ENCODE measurements at regions not wholly inside any gene's neighbourhood (a gene's known extent, or its start where the extent isn't known, plus 50 kb on each side); places are given as distances from the start of the nearest gene placed in this dataset.
"Not testable (repeated sequence)": the region's sequence is repeated elsewhere in the genome, so short reads cannot be mapped to it uniquely, and the experiment has no call there.

DNA sequence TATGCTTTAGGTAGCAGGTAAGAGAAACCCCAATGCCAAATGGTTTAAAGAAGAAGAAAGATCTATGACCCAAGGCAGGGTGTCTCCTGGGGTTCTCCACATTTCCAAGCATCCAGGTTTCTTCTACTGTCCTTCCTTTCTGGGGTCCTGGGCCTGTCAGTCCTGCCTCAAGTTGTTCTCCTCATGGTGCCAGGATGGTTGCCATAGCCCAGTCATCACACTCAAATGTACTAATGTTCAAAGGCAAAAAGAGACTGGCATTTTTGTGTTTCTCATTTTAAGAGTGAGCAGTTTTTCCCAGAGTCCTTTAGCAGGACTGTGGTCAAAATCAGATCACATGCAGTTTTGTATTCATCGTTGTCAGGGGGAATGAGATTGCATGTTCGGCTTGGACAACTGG is 59.9 kb upstream of the BOD1 start:
- Histone ChIP-seq H3K9me3 (ENCODE audit: control insufficient read depth in 1 of 2, low read length in 2 of 2) (peaks cover 0 to 22% of the 10 kb centered on the region in 2 donors), H3K27ac (ENCODE audit: low read length) (no peak overlapping the region), H3K36me3 (ENCODE audit: control insufficient read depth in 1 of 2, insufficient read depth in 2 of 2, low read length in 2 of 2) (no peaks in the 10 kb centered on the region), H3K27me3 (ENCODE audit: low read depth, low read length) (no peaks in the 10 kb centered on the region), H3K4me1 (ENCODE audit: control insufficient read depth in 1 of 2, insufficient read depth in 2 of 2, low read length in 2 of 2) (no peaks in the 10 kb centered on the region), H3K4me3 (ENCODE audit: low read depth in 1 of 2, low read length in 2 of 2) (no peak overlapping the region)

DNA sequence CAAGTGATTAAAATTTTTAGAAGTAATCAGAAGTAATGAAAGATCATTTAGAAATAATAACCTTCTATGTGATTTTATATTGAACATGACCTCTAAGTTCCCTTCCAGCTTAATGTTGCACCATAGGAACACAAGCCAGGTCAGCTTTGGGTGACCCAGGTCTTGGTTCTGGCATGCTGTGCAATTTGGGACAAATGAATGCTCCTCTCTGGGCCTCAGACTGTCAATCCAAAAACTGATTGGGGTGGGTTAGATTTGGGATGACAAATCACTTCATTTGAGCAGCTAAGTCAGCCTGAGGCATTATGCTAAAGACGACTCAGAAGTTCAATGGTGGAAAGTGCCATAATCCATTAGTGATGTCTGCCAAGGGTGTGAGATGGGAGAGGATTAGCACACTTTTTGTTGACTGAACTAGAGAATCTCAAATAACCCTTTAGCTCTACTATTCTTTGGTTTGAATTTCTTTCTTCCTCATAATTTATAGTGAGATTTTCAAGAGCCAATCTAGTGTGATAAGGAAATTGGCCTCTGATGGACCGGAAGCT is 60.7 kb upstream of the BOD1 start:
- Histone ChIP-seq H3K27ac (ENCODE audit: low read length) (no peak overlapping the region), H3K4me1 (ENCODE audit: control insufficient read depth in 1 of 2, insufficient read depth in 2 of 2, low read length in 2 of 2) (no peaks in the 10 kb centered on the region)

DNA sequence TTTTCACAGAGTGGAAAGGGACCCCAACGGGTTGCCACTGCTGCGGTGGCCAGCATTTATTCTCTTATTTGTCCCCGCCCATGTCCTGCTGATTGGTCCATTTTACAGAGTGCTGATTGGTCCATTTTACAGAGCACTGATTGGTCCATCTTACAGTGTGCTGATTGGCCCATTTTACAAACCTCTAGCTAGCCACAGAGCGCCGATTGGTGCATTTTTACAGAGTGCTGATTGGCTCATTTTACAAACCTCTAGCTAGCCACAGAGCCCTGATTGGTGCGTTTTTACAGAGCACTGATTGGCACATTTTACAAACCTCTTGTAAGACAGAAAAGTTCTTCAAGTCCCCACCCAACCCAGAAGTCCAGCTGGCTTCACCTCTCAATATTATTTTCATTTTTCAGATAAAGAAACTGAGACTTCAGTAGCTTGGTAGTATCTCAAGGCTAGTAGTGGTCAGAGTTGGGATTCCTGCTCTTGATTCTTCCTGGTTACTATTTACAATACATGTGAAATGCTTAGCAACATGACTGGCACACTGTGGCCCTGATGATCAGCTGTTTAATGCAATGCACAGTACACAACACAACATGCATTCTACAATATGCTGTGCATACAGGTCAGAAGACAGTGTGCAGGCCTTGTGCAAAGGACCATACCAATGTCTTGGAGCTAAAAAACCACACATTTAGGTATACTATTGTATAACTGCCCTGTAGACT is 63.6 kb upstream of the BOD1 start:
- Histone ChIP-seq H3K4me3 (ENCODE audit: low read depth in 1 of 2, low read length in 2 of 2) (no peak overlapping the region), H3K4me1 (ENCODE audit: control insufficient read depth in 1 of 2, insufficient read depth in 2 of 2, low read length in 2 of 2) (no peaks in the 10 kb centered on the region), H3K27me3 (ENCODE audit: low read depth, low read length) (no peaks in the 10 kb centered on the region), H3K9me3 (ENCODE audit: control insufficient read depth in 1 of 2, low read length in 2 of 2) (peaks cover 0 to 15% of the 10 kb centered on the region in 2 donors), H3K27ac (ENCODE audit: low read length) (no peak overlapping the region), H3K36me3 (ENCODE audit: control insufficient read depth in 1 of 2, insufficient read depth in 2 of 2, low read length in 2 of 2) (no peaks in the 10 kb centered on the region)

More for the DNA sequence above, 60.7 kb upstream of the BOD1 start:
- Histone ChIP-seq H3K9me3 (ENCODE audit: control insufficient read depth in 1 of 2, low read length in 2 of 2) (peaks cover 0 to 22% of the 10 kb centered on the region in 2 donors), H3K36me3 (ENCODE audit: control insufficient read depth in 1 of 2, insufficient read depth in 2 of 2, low read length in 2 of 2) (no peaks in the 10 kb centered on the region), H3K4me3 (ENCODE audit: low read depth in 1 of 2, low read length in 2 of 2) (no peak overlapping the region), H3K27me3 (ENCODE audit: low read depth, low read length) (no peaks in the 10 kb centered on the region)

DNA sequence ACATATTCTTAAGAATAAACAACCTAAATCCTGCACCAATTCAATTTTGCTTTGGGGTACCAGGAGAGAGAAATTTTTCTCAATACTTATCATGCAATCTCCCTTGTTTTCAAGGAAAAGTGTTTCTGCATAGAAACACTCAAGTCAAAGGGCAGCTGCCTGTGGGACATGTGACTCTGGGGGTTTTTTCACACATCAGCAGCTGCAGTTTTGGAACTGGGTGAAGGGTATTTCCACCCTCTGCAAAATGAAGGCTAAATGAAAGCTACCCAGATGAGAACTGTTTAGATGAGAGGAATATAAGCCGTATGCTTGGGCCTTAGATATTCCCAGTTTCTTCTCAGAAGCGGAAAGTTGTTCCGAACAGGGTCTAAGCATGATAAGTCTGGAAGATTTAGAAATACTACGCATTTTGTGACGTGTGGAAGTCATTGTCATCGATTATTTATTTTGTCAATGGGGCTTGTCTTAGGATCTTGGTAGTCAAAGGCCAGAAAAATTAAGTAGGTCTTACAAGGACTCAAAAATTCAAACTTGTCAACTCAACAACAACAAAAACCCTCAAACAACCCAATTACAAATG is 64.3 kb upstream of the BOD1 start:
- no peaks in the 10 kb centered on the region for H3K27me3 ChIP-seq (ENCODE audit: low read depth, low read length)
- H3K36me3 ChIP-seq (ENCODE audit: control insufficient read depth in 1 of 2, insufficient read depth in 2 of 2, low read length in 2 of 2) = no peaks in the 10 kb centered on the region
- no peaks in the 10 kb centered on the region for H3K4me1 ChIP-seq (ENCODE audit: control insufficient read depth in 1 of 2, insufficient read depth in 2 of 2, low read length in 2 of 2)
- peaks cover 0 to 8% of the 10 kb centered on the region in 2 donors for H3K9me3 ChIP-seq (ENCODE audit: control insufficient read depth in 1 of 2, low read length in 2 of 2)
- no peak overlapping the region for H3K4me3 ChIP-seq (ENCODE audit: low read depth in 1 of 2, low read length in 2 of 2)
- no peak overlapping the region for H3K27ac ChIP-seq (ENCODE audit: low read length)

DNA sequence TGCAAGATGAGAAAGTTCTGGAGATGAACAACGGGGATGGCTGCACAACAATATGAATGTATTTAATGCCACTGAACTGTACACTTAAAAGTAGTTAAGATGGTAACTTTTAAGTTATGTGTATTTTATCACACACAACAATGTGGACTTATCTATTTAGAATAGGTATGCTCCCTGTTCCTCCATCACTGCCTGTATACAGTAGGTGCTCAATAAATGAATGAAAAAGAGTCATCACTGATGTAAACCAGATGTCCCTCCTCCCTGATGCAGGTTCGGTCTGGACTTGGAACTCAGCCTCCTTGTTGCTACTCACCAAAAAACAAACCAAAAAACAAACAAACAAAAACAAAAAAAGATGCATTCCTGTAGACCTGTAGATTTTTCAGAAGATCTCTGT is 65.9 kb upstream of the BOD1 start:
- no peak overlapping the region for H3K4me3 ChIP-seq (ENCODE audit: low read depth in 1 of 2, low read length in 2 of 2)
- no peaks in the 10 kb centered on the region for H3K36me3 ChIP-seq (ENCODE audit: control insufficient read depth in 1 of 2, insufficient read depth in 2 of 2, low read length in 2 of 2)
- no peaks in the 10 kb centered on the region for H3K27me3 ChIP-seq (ENCODE audit: low read depth, low read length)
- H3K27ac ChIP-seq (ENCODE audit: low read length) = no peak overlapping the region
- no peaks in the 10 kb centered on the region for H3K4me1 ChIP-seq (ENCODE audit: control insufficient read depth in 1 of 2, insufficient read depth in 2 of 2, low read length in 2 of 2)
- no peaks in the 10 kb centered on the region for H3K9me3 ChIP-seq (ENCODE audit: control insufficient read depth in 1 of 2, low read length in 2 of 2)

DNA sequence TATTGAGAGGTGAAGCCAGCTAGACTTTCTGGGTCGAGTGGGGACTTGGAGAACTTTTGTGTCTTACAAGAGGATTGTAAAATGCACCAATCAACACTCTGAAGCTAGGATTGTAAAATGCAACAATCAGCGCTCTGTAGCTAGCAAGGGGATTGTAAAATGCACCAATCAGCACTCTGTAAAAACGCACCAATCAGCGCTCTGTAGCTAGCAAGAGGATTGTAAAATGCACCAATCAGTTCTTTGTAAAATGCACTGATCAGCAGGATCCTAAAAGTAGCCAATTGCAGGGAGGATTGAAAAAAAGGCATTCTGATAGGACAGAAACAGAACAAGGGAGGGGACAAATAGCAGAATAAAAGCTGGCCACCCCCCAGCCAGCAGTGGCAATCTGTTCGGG is 68.1 kb upstream of the BOD1 start:
- not testable (repeated sequence) for H3K36me3 ChIP-seq (ENCODE audit: control insufficient read depth in 1 of 2, insufficient read depth in 2 of 2, low read length in 2 of 2); H3K9me3 ChIP-seq (ENCODE audit: control insufficient read depth in 1 of 2, low read length in 2 of 2); H3K27me3 ChIP-seq (ENCODE audit: low read depth, low read length); H3K4me1 ChIP-seq (ENCODE audit: control insufficient read depth in 1 of 2, insufficient read depth in 2 of 2, low read length in 2 of 2); H3K27ac ChIP-seq (ENCODE audit: low read length); H3K4me3 ChIP-seq (ENCODE audit: low read depth in 1 of 2, low read length in 2 of 2)

DNA sequence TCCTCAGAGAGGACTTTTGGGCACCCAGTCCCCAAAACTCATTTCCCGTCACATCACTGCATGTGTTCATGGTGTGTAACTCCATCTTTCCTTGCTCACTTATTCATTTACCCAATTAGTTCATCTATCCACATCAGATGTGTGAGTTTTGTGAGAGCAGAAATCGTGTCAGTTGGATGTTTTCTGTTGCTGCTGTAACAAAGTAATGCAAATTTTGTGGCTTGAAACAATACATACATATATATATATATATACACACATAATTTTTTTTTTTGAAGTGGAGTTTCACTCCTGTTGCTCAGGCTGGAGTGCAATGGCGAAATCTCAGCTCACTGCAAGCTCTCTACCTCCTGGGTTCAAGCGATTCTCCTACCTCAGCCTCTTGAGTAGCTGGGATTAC is 70.5 kb upstream of the BOD1 start:
- Histone ChIP-seq H3K9me3 (ENCODE audit: control insufficient read depth in 1 of 2, low read length in 2 of 2) (no peaks in the 10 kb centered on the region), H3K4me1 (ENCODE audit: control insufficient read depth in 1 of 2, insufficient read depth in 2 of 2, low read length in 2 of 2) (no peaks in the 10 kb centered on the region), H3K27me3 (ENCODE audit: low read depth, low read length) (no peaks in the 10 kb centered on the region), H3K36me3 (ENCODE audit: control insufficient read depth in 1 of 2, insufficient read depth in 2 of 2, low read length in 2 of 2) (no peaks in the 10 kb centered on the region), H3K27ac (ENCODE audit: low read length) (no peak overlapping the region), H3K4me3 (ENCODE audit: low read depth in 1 of 2, low read length in 2 of 2) (no peak overlapping the region)

DNA sequence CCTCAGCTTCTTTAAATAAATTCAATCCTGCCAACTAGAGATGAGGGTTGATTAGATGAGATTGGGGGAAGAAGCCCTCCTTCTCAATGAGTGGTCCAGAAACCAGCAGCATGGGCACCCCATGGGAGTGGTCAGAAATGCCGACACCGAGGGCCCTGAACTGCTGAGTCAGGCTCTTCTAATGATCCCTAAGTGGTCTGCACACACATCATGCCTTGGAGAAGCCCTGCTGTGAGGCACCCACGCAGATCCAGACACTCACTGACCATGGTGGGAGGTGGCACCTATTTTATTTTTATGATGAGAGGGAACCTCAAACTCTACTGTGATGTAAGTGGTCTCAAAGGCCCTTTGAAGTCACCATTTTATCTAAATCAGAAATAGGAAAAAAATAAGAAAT is 72.3 kb upstream of the BOD1 start:
- Histone ChIP-seq H3K36me3 (ENCODE audit: control insufficient read depth in 1 of 2, insufficient read depth in 2 of 2, low read length in 2 of 2) (no peaks in the 10 kb centered on the region), H3K27ac (ENCODE audit: low read length) (no peak overlapping the region), H3K4me3 (ENCODE audit: low read depth in 1 of 2, low read length in 2 of 2) (no peak overlapping the region), H3K9me3 (ENCODE audit: control insufficient read depth in 1 of 2, low read length in 2 of 2) (no peaks in the 10 kb centered on the region), H3K27me3 (ENCODE audit: low read depth, low read length) (no peaks in the 10 kb centered on the region), H3K4me1 (ENCODE audit: control insufficient read depth in 1 of 2, insufficient read depth in 2 of 2, low read length in 2 of 2) (no peaks in the 10 kb centered on the region)

DNA sequence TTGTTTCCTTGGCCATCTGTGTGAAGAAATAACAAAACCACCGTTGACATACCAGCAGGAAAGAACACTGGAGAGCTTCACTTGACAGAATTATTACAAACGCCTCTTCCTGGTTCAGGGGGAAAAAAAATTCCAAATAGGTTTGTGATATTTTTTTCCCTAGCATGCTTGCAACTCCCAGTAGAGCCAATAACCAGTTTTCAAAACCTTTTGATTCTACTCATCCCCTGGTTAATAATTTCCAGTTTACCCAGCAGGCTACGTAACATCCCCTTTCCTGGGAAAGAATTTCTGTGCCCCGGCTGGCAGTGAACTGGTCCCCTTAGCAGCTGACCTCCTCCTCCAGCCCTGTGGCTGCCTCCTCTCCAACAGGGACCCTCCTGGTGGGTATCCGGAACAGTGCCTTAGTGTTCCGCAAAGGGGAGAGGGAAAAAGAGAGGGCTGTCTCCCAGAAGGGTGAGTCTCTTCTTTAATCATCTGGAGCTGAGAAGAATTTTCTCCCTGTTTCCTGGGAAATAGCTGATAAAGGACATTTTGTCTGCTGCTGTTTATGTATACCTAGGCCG is 72.8 kb upstream of the BOD1 start:
- H3K27ac ChIP-seq (ENCODE audit: low read length) = peak overlapping the region; percentile 11
- peak overlapping the region in 1 of 2 donors; percentile 31 for H3K4me3 ChIP-seq (ENCODE audit: low read depth in 1 of 2, low read length in 2 of 2)

DNA sequence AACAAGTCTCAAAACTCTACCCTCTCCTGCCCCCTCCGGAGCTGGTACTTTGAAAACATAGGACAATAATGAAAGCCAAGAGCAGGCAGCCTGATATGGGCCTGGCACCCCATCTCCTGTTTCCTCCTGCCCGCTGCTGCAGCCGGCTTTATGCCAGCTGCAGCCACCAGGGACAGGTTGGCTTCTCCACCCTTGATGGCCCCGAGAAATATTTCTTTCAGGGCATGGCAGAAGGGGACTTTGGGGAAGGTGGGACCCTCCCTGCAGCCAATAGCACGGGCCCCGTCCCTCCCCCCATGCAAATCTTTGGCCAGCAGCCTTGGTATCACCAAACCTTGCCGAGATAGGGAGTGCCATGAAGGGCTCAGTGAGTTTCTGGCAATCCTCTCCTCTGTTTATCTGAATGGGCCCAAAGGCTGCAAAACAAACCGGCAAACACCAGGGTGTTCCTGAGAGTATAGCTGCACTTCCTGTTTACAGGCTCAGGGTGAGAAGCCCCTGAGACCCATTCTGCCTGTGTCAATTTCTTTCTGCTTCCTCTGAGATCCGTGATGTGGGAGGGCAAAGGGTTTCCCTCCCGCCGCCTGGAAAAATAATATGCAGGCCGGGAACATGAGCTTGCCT is 73.4 kb upstream of the BOD1 start:
- Histone ChIP-seq H3K27ac (ENCODE audit: low read length) (peak overlapping the region; percentile 11), H3K27me3 (ENCODE audit: low read depth, low read length) (no peaks in the 10 kb centered on the region), H3K36me3 (ENCODE audit: control insufficient read depth in 1 of 2, insufficient read depth in 2 of 2, low read length in 2 of 2) (no peaks in the 10 kb centered on the region), H3K9me3 (ENCODE audit: control insufficient read depth in 1 of 2, low read length in 2 of 2) (peaks cover 0 to 3% of the 10 kb centered on the region in 2 donors), H3K4me3 (ENCODE audit: low read depth in 1 of 2, low read length in 2 of 2) (peak overlapping the region in 1 of 2 donors; percentile 31), H3K4me1 (ENCODE audit: control insufficient read depth in 1 of 2, insufficient read depth in 2 of 2, low read length in 2 of 2) (no peaks in the 10 kb centered on the region)

More for the DNA sequence above, 72.8 kb upstream of the BOD1 start:
- no peaks in the 10 kb centered on the region for H3K4me1 ChIP-seq (ENCODE audit: control insufficient read depth in 1 of 2, insufficient read depth in 2 of 2, low read length in 2 of 2)
- H3K36me3 ChIP-seq (ENCODE audit: control insufficient read depth in 1 of 2, insufficient read depth in 2 of 2, low read length in 2 of 2) = no peaks in the 10 kb centered on the region
- H3K9me3 ChIP-seq (ENCODE audit: control insufficient read depth in 1 of 2, low read length in 2 of 2) = peaks cover 0 to 3% of the 10 kb centered on the region in 2 donors
- no peaks in the 10 kb centered on the region for H3K27me3 ChIP-seq (ENCODE audit: low read depth, low read length)

DNA sequence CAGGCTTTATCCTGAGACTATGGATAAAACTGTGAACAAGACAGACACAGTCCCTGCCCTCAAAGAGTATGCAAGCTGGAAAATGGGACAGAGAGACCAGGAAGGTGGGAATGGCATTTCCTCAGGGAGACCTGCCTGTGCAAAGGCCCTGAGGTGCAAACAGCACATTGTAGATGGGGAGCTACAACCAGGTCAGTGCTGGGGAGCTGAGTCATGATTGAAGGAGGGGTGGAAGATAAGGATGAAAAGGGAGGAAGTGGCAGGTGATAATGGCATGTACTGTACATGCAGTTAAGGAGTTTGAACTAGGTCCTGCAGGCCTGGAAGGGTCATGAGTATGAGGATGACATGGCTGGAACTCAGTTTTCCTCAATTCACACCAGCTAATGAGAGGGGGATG is 75.5 kb upstream of the BOD1 start:
- Histone ChIP-seq H3K9me3 (ENCODE audit: control insufficient read depth in 1 of 2, low read length in 2 of 2) (peaks cover 0 to 3% of the 10 kb centered on the region in 2 donors), H3K36me3 (ENCODE audit: control insufficient read depth in 1 of 2, insufficient read depth in 2 of 2, low read length in 2 of 2) (no peaks in the 10 kb centered on the region), H3K4me3 (ENCODE audit: low read depth in 1 of 2, low read length in 2 of 2) (no peak overlapping the region), H3K27me3 (ENCODE audit: low read depth, low read length) (no peaks in the 10 kb centered on the region), H3K27ac (ENCODE audit: low read length) (no peak overlapping the region), H3K4me1 (ENCODE audit: control insufficient read depth in 1 of 2, insufficient read depth in 2 of 2, low read length in 2 of 2) (no peaks in the 10 kb centered on the region)

Measured in muscle layer of duodenum (tissue), 2 donors.